Glutamatergic neuron (in vitro differentiated cells): ENCODE measurements at regions not wholly inside any gene's neighbourhood (a gene's known extent, or its start where the extent isn't known, plus 50 kb on each side); places are given as distances from the start of the nearest gene placed in this dataset.
A peak's percentile ranks its signal among the peaks of the same experiment; 100 is the strongest.

Experiments used
- DNase-seq: peaks from one replicate; pipeline ENCODE4 v3.0.0; 2022
- H3K27ac Mint-ChIP-seq: one replicate; pipeline ENCODE4 v1.8.0; 2020; ENCODE audit warnings: mild to moderate bottlenecking, mixed read lengths, inconsistent platforms; ENCODE audit not compliant: unreplicated experiment
- H3K27me3 Mint-ChIP-seq: one replicate; pipeline ENCODE4 v1.8.0; 2020; ENCODE audit warnings: mild to moderate bottlenecking, moderate library complexity, mixed read lengths, inconsistent platforms; ENCODE audit not compliant: unreplicated experiment
- H3K36me3 Mint-ChIP-seq: one replicate; pipeline ENCODE4 v1.8.0; 2020; ENCODE audit warnings: mild to moderate bottlenecking, mixed read lengths, inconsistent platforms; ENCODE audit not compliant: unreplicated experiment
- H3K4me1 Mint-ChIP-seq: one replicate; pipeline ENCODE4 v1.8.0; 2020; ENCODE audit warnings: mild to moderate bottlenecking, low read depth, mixed read lengths, inconsistent platforms; ENCODE audit not compliant: unreplicated experiment
- H3K4me3 Mint-ChIP-seq: one replicate; pipeline ENCODE4 v1.8.0; 2020; ENCODE audit warnings: mild to moderate bottlenecking, mixed read lengths, inconsistent platforms; ENCODE audit not compliant: unreplicated experiment
- H3K9me3 Mint-ChIP-seq: one replicate; pipeline ENCODE4 v1.8.0; 2020; ENCODE audit warnings: mild to moderate bottlenecking, moderate library complexity, mixed read lengths, inconsistent platforms; ENCODE audit not compliant: unreplicated experiment
- TF ChIP-seq, protein P1 (sequence below): fragments of 200-600 bp; sonication (generic); IDR thresholded peaks from one replicate; pipeline ENCODE4 v1.5.0; 2021; ENCODE audit not compliant: partially characterized antibody, unreplicated experiment

DNA sequence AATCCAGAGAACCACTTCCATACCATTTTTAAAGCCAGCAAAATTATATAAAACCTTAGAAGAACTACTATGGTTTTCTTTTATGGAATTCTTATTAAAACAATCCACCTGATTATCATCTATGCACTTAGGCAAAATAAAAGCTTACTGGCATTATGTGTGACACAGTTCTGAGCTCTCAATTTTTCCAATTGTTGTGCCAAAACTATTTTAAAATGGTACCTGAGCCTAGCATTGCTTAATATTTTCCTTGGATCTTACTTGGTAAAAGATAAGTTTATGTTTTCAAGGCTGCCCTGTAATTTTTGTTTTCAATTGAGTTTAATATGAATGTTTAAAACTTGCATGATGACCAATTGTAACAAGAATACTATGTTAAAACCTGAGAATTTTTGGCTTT is 201.3 kb downstream of the MAD2L1 start:
- H3K27ac Mint-ChIP-seq, result no peak overlapping the region
- no peaks in the 10 kb centered on the region for H3K9me3 Mint-ChIP-seq
- H3K4me3 Mint-ChIP-seq, result no peak overlapping the region
- H3K27me3 Mint-ChIP-seq, result no peaks in the 10 kb centered on the region
- no peak for DNase-seq
- no peaks in the 10 kb centered on the region for H3K4me1 Mint-ChIP-seq
- TF ChIP-seq, protein P1, sequence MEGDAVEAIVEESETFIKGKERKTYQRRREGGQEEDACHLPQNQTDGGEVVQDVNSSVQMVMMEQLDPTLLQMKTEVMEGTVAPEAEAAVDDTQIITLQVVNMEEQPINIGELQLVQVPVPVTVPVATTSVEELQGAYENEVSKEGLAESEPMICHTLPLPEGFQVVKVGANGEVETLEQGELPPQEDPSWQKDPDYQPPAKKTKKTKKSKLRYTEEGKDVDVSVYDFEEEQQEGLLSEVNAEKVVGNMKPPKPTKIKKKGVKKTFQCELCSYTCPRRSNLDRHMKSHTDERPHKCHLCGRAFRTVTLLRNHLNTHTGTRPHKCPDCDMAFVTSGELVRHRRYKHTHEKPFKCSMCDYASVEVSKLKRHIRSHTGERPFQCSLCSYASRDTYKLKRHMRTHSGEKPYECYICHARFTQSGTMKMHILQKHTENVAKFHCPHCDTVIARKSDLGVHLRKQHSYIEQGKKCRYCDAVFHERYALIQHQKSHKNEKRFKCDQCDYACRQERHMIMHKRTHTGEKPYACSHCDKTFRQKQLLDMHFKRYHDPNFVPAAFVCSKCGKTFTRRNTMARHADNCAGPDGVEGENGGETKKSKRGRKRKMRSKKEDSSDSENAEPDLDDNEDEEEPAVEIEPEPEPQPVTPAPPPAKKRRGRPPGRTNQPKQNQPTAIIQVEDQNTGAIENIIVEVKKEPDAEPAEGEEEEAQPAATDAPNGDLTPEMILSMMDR, result no peak
- H3K36me3 Mint-ChIP-seq, result no peaks in the 10 kb centered on the region

DNA sequence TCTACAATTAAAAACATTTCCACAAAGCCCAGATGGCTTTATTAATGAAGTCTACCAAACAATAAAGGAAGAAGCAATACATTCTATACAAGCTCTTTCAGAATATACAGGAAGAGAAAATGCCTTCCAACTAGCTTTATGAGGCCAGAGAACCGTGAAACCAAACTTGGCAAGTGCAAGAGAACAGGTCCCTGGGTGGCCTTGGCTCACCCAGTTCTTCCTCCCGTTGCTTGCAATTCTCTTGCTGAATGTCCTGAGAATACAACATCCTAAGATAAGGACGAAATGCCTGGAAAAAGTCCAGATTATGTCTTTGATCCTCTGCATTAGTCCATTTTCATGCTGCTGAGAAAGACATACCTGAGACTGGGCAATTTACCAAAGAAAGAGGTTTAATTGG is 204.9 kb downstream of the MAD2L1 start:
- TF ChIP-seq, protein P1, result no peak
- DNase-seq, result no peak
- Mint-ChIP-seq H3K27me3 (no peaks in the 10 kb centered on the region), H3K4me1 (peaks cover 8% of the 10 kb centered on the region), H3K27ac (no peak overlapping the region), H3K9me3 (no peaks in the 10 kb centered on the region), H3K36me3 (no peaks in the 10 kb centered on the region), H3K4me3 (no peak overlapping the region)

DNA sequence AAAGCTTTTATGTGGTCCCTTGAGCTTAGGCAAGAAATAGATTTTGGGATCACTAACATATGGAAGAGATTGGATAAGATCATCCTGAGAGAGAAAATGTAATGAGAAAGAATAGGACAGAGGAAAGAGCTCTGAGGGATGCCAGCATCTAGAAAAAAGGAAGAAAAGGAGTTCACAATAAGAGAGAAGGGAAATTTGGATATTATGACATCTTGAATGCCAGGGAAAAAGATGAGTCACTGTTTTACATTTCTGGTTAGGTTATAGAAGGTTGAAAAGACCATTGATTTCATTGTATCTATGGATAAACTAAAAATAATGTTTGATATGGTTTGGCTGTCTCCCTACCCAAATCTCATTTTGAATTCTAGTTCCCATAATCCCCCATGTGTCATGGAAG is 208.5 kb downstream of the MAD2L1 start:
- Mint-ChIP-seq H3K27ac (peak overlapping the region; percentile 52), H3K27me3 (no peaks in the 10 kb centered on the region), H3K4me3 (peak overlapping the region; percentile 17), H3K9me3 (no peaks in the 10 kb centered on the region), H3K36me3 (no peaks in the 10 kb centered on the region), H3K4me1 (peaks cover 8% of the 10 kb centered on the region)
- no peak for DNase-seq
- TF ChIP-seq, protein P1, result no peak

DNA sequence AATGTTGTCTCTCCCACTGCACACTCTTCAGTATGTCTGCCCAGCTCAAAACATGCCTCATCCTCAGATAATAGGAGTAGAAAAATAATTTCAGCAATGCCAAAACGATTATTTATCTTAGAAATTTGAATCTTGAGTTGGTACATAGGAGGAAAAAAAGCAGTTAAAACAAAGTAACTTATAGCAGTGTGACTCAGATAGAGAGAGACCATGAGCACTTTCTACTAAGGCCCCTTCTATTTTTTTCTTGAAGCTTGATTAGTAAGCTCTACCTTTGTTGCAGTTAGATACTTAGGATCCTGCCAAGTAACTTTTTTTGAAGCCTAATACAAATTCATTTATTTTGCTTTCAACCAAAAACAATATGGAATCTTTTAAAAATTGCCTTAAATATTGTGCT is 212.3 kb downstream of the MAD2L1 start:
- Mint-ChIP-seq H3K4me1 (peaks cover 8% of the 10 kb centered on the region), H3K9me3 (no peaks in the 10 kb centered on the region), H3K4me3 (no peak overlapping the region), H3K36me3 (no peaks in the 10 kb centered on the region), H3K27ac (no peak overlapping the region), H3K27me3 (no peaks in the 10 kb centered on the region)
- DNase-seq, result no peak
- TF ChIP-seq, protein P1, result no peak

DNA sequence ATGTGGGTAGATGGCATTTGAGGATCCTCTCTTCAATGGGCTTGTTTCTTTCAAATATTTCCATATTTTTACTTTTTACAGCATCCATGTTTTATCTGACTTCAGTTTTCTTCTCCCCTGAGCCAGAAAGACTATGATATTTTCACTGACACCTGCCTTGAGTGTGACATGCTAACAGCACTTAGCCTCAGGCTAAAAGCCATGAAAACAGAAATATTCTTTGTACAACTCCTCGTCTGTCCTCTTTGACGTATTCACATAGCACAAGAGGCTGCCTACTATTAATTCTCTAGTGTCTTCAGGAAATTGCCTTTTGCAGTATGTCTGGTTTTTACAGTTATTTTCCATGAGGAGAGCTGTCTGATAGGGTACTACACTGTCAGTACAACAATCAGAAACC is 215.0 kb downstream of the MAD2L1 start:
- H3K9me3 Mint-ChIP-seq, result peaks cover 3% of the 10 kb centered on the region
- DNase-seq, result no peak
- H3K4me3 Mint-ChIP-seq, result no peak overlapping the region
- H3K27ac Mint-ChIP-seq, result no peak overlapping the region
- no peaks in the 10 kb centered on the region for H3K27me3 Mint-ChIP-seq
- TF ChIP-seq, protein P1, result no peak
- no peaks in the 10 kb centered on the region for H3K4me1 Mint-ChIP-seq
- H3K36me3 Mint-ChIP-seq, result no peaks in the 10 kb centered on the region
